ENCODE measurements at regions not wholly inside any gene's neighbourhood (a gene's known extent, or its start where the extent isn't known, plus 50 kb on each side); places are given as distances from the start of the nearest gene placed in this dataset.

DNA sequence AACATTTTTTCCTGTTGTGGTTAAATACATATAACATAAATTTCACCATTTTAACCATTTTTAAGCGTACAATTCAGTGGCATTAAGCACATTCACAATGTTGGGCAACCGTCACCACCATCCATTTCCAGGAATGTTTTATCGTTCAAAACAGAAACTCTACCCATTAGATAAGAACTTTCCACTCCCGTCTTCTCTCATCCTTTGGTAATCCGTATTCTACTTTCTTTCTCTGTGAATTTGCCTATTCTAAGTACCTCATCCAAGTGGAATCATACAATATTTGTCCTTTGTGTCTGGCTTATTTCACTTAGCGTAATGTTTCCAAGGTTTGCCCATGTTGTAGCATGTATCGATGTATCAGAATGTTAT, 336.0 kb downstream of the RRAGC start:
- Histone ChIP-seq H3K36me3 (ENCODE audit: insufficient read depth) (no peaks in the 10 kb centered on the region), H4K20me1 (replicated peaks; ENCODE audit: insufficient read depth) (no peaks in the 10 kb centered on the region), H3K79me2 (replicated peaks; ENCODE audit: insufficient read depth) (no peaks in the 10 kb centered on the region), H3K4me1 (ENCODE audit: insufficient read depth) (no peaks in the 10 kb centered on the region), H3K9me2 (ENCODE audit: insufficient read depth) (no peaks in the 10 kb centered on the region), H3K27me3 (ENCODE audit: insufficient read depth) (no peaks in the 10 kb centered on the region), H3K4me3 (no peak overlapping the region), H2AFZ (no peak overlapping the region), H3F3A (replicated peaks; ENCODE audit: low read depth) (no peaks in the 10 kb centered on the region), H3K4me2 (no peak overlapping the region), H3K27ac (ENCODE audit: low read depth) (no peak overlapping the region)
- no peak overlapping the region for H3K4me3 Mint-ChIP-seq
- H3K4me1 Mint-ChIP-seq, result peaks cover 6% of the 10 kb centered on the region; the same call in 2 of the 3 replicates
- no peak overlapping the region for H3K27ac Mint-ChIP-seq
- ATAC-seq (no peak), DNase-seq (ENCODE audit: low spot score) (no peak)
- H3K27me3 Mint-ChIP-seq (ENCODE audit: insufficient read depth, low read depth, poor library complexity), result peaks cover 2% of the 10 kb centered on the region
- H3K9me3 Mint-ChIP-seq, result no peaks in the 10 kb centered on the region
- no peaks in the 10 kb centered on the region for H3K36me3 Mint-ChIP-seq (ENCODE audit: low read depth)
- no peak for TF ChIP-seq JUNB (IDR thresholded peaks at IDR 0.05; ENCODE audit: unreplicated experiment)
- TF ChIP-seq, protein P1, sequence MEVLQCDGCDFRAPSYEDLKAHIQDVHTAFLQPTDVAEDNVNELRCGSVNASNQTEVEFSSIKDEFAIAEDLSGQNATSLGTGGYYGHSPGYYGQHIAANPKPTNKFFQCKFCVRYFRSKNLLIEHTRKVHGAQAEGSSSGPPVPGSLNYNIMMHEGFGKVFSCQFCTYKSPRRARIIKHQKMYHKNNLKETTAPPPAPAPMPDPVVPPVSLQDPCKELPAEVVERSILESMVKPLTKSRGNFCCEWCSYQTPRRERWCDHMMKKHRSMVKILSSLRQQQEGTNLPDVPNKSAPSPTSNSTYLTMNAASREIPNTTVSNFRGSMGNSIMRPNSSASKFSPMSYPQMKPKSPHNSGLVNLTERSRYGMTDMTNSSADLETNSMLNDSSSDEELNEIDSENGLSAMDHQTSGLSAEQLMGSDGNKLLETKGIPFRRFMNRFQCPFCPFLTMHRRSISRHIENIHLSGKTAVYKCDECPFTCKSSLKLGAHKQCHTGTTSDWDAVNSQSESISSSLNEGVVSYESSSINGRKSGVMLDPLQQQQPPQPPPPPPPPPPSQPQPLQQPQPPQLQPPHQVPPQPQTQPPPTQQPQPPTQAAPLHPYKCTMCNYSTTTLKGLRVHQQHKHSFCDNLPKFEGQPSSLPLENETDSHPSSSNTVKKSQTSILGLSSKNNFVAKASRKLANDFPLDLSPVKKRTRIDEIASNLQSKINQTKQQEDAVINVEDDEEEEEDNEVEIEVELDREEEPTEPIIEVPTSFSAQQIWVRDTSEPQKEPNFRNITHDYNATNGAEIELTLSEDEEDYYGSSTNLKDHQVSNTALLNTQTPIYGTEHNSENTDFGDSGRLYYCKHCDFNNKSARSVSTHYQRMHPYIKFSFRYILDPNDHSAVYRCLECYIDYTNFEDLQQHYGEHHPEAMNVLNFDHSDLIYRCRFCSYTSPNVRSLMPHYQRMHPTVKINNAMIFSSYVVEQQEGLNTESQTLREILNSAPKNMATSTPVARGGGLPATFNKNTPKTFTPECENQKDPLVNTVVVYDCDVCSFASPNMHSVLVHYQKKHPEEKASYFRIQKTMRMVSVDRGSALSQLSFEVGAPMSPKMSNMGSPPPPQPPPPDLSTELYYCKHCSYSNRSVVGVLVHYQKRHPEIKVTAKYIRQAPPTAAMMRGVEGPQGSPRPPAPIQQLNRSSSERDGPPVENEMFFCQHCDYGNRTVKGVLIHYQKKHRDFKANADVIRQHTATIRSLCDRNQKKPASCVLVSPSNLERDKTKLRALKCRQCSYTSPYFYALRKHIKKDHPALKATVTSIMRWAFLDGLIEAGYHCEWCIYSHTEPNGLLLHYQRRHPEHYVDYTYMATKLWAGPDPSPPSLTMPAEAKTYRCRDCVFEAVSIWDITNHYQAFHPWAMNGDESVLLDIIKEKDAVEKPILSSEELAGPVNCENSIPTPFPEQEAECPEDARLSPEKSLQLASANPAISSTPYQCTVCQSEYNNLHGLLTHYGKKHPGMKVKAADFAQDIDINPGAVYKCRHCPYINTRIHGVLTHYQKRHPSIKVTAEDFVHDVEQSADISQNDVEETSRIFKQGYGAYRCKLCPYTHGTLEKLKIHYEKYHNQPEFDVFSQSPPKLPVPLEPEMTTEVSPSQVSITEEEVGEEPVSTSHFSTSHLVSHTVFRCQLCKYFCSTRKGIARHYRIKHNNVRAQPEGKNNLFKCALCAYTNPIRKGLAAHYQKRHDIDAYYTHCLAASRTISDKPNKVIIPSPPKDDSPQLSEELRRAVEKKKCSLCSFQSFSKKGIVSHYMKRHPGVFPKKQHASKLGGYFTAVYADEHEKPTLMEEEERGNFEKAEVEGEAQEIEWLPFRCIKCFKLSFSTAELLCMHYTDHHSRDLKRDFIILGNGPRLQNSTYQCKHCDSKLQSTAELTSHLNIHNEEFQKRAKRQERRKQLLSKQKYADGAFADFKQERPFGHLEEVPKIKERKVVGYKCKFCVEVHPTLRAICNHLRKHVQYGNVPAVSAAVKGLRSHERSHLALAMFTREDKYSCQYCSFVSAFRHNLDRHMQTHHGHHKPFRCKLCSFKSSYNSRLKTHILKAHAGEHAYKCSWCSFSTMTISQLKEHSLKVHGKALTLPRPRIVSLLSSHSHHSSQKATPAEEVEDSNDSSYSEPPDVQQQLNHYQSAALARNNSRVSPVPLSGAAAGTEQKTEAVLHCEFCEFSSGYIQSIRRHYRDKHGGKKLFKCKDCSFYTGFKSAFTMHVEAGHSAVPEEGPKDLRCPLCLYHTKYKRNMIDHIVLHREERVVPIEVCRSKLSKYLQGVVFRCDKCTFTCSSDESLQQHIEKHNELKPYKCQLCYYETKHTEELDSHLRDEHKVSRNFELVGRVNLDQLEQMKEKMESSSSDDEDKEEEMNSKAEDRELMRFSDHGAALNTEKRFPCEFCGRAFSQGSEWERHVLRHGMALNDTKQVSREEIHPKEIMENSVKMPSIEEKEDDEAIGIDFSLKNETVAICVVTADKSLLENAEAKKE (CRISPR knock-in tag; IDR thresholded peaks at IDR 0.05), result no peak
- TF ChIP-seq CTCF (conservative IDR thresholded peaks at IDR 0.05; ENCODE audit: low read depth in 2 of 2), result no peak
- TF ChIP-seq EZH2 (IDR thresholded peaks at IDR 0.05; ENCODE audit: low read depth, unreplicated experiment), result no peak
- no peak for TF ChIP-seq POLR2AphosphoS5 (IDR thresholded peaks at IDR 0.05; ENCODE audit: low read depth)
- TF ChIP-seq ZNF114 (CRISPR knock-in tag; IDR thresholded peaks at IDR 0.05), result no peak
- TF ChIP-seq ZNF331 (CRISPR knock-in tag; IDR thresholded peaks at IDR 0.05; ENCODE audit: low read depth), result no peak
- TF ChIP-seq, protein P2, sequence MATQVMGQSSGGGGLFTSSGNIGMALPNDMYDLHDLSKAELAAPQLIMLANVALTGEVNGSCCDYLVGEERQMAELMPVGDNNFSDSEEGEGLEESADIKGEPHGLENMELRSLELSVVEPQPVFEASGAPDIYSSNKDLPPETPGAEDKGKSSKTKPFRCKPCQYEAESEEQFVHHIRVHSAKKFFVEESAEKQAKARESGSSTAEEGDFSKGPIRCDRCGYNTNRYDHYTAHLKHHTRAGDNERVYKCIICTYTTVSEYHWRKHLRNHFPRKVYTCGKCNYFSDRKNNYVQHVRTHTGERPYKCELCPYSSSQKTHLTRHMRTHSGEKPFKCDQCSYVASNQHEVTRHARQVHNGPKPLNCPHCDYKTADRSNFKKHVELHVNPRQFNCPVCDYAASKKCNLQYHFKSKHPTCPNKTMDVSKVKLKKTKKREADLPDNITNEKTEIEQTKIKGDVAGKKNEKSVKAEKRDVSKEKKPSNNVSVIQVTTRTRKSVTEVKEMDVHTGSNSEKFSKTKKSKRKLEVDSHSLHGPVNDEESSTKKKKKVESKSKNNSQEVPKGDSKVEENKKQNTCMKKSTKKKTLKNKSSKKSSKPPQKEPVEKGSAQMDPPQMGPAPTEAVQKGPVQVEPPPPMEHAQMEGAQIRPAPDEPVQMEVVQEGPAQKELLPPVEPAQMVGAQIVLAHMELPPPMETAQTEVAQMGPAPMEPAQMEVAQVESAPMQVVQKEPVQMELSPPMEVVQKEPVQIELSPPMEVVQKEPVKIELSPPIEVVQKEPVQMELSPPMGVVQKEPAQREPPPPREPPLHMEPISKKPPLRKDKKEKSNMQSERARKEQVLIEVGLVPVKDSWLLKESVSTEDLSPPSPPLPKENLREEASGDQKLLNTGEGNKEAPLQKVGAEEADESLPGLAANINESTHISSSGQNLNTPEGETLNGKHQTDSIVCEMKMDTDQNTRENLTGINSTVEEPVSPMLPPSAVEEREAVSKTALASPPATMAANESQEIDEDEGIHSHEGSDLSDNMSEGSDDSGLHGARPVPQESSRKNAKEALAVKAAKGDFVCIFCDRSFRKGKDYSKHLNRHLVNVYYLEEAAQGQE (IDR thresholded peaks at IDR 0.05; ENCODE audit: unreplicated experiment), result no peak
- no peak for TF ChIP-seq EZH2phosphoT487 (IDR thresholded peaks at IDR 0.05; ENCODE audit: unreplicated experiment)
- TF ChIP-seq, protein P3, sequence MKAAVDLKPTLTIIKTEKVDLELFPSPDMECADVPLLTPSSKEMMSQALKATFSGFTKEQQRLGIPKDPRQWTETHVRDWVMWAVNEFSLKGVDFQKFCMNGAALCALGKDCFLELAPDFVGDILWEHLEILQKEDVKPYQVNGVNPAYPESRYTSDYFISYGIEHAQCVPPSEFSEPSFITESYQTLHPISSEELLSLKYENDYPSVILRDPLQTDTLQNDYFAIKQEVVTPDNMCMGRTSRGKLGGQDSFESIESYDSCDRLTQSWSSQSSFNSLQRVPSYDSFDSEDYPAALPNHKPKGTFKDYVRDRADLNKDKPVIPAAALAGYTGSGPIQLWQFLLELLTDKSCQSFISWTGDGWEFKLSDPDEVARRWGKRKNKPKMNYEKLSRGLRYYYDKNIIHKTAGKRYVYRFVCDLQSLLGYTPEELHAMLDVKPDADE (IDR thresholded peaks at IDR 0.05), result no peak
- no peak for TF ChIP-seq STAT1 (IDR thresholded peaks at IDR 0.05; ENCODE audit: unreplicated experiment)
- no peak for TF ChIP-seq NANOG (IDR thresholded peaks at IDR 0.05; ENCODE audit: borderline replicate concordance)
- no peak for TF ChIP-seq CREB1 (CRISPR knock-in tag; IDR thresholded peaks at IDR 0.05; ENCODE audit: low read depth)

All from GM23338 (cell line).